ENCODE measurements at regions not wholly inside any gene's neighbourhood (a gene's known extent, or its start where the extent isn't known, plus 50 kb on each side); places are given as distances from the start of the nearest gene placed in this dataset.

GRCh38 chr16:80038566-80038965 is 438.0 kb upstream of the MAF start:
- TF ChIP-seq BHLHE40 (IDR thresholded peaks at IDR 0.05; ENCODE audit: borderline replicate concordance) (no peak), SUZ12 (IDR thresholded peaks at IDR 0.05) (no peak), HDGF (IDR thresholded peaks at IDR 0.05; ENCODE audit: borderline replicate concordance) (no peak), ARNT (IDR thresholded peaks at IDR 0.05) (no peak), FOXA1 (IDR thresholded peaks at IDR 0.05) (no peak), FOXK2 (IDR thresholded peaks at IDR 0.05) (no peak), SP1 (IDR thresholded peaks at IDR 0.05) (no peak), CTBP1 (IDR thresholded peaks at IDR 0.05; ENCODE audit: borderline replicate concordance) (no peak), ZNF384 (IDR thresholded peaks at IDR 0.05) (no peak), TARDBP (IDR thresholded peaks at IDR 0.05) (no peak), FOXM1 (IDR thresholded peaks at IDR 0.05; ENCODE audit: borderline replicate concordance) (no peak), L3MBTL2 (conservative IDR thresholded peaks at IDR 0.05) (no peak), ELF4 (IDR thresholded peaks at IDR 0.05) (no peak), NFRKB (IDR thresholded peaks at IDR 0.05) (no peak)
